Endothelial cell (in vitro differentiated cells): ENCODE measurements at regions not wholly inside any gene's neighbourhood (a gene's known extent, or its start where the extent isn't known, plus 50 kb on each side); places are given as distances from the start of the nearest gene placed in this dataset.

ENCODE experiments used
- DNase-seq: peaks from one replicate; pipeline ENCODE4 v3.0.0; 2021; ENCODE audit warnings: low spot score
- H3K27ac Mint-ChIP-seq: one replicate; pipeline ENCODE4 v1.8.0; 2021; ENCODE audit warnings: mixed read lengths, inconsistent platforms; ENCODE audit not compliant: unreplicated experiment
- H3K27me3 Mint-ChIP-seq: one replicate; pipeline ENCODE4 v1.8.0; 2021; ENCODE audit warnings: mild to moderate bottlenecking, moderate library complexity, mixed read lengths, inconsistent platforms; ENCODE audit not compliant: unreplicated experiment
- H3K36me3 Mint-ChIP-seq: one replicate; pipeline ENCODE4 v1.8.0; 2021; ENCODE audit warnings: mild to moderate bottlenecking, low read depth, mixed read lengths, inconsistent platforms; ENCODE audit not compliant: unreplicated experiment
- H3K4me1 Mint-ChIP-seq: one replicate; pipeline ENCODE4 v1.8.0; 2021; ENCODE audit warnings: mild to moderate bottlenecking, mixed read lengths, inconsistent platforms; ENCODE audit not compliant: unreplicated experiment
- H3K4me3 Mint-ChIP-seq: one replicate; pipeline ENCODE4 v1.8.0; 2021; ENCODE audit warnings: mild to moderate bottlenecking, mixed read lengths, inconsistent platforms; ENCODE audit not compliant: unreplicated experiment
- H3K9me3 Mint-ChIP-seq: one replicate; pipeline ENCODE4 v1.8.0; 2021; ENCODE audit warnings: mixed read lengths, inconsistent platforms; ENCODE audit not compliant: unreplicated experiment
- CTCF ChIP-seq: fragments of 200-600 bp; sonication (generic); IDR thresholded peaks from one replicate; pipeline ENCODE4 v1.5.0; 2021; ENCODE audit warnings: antibody characterized with exemption; ENCODE audit not compliant: unreplicated experiment

DNA sequence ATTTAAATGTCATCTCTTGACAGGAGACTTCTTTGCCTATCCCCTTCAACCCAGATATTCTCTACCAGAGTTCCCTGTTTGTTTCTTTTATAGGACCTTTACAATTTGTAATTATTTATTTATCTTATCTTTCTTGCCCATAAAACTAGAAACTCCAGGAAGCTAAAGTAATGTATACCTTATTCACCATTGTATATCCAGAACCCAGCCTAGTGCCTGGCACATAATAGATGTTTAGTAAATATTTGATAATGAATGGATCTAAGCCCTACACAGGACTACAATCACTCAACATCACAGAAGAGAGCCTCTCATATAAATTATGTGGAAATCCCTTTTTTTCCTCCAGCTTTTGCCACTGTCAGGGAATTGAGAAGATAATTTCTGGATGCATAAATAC lies 125.6 kb upstream of the CNOT2 start:
- no peaks in the 10 kb centered on the region for H3K4me1 Mint-ChIP-seq
- H3K9me3 Mint-ChIP-seq: no peaks in the 10 kb centered on the region
- H3K27ac Mint-ChIP-seq: no peak overlapping the region
- no peaks in the 10 kb centered on the region for H3K36me3 Mint-ChIP-seq
- DNase-seq: no peak
- no peak for TF ChIP-seq CTCF
- no peaks in the 10 kb centered on the region for H3K27me3 Mint-ChIP-seq
- H3K4me3 Mint-ChIP-seq: no peak overlapping the region

DNA sequence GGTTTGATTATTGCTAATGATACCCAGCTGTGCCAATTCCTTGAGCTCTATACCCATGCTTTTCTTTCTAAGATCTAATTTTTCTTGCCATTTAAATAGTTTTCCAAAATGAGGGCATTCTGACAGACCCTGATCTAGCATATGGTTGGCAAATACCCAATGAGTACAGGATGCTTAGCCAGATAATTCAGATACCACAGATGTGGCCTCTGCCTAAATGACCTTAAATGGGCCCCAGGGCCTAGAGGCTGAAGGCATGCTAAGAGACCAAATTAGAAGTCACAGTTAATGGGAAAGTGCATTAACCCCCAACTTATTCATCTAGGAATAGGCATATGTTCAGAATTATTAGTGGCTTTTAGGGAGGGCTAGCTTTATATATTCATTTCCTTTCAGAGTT lies 122.3 kb upstream of the CNOT2 start:
- Mint-ChIP-seq H3K27ac (no peak overlapping the region), H3K4me3 (no peak overlapping the region)
- TF ChIP-seq CTCF: no peak

DNA sequence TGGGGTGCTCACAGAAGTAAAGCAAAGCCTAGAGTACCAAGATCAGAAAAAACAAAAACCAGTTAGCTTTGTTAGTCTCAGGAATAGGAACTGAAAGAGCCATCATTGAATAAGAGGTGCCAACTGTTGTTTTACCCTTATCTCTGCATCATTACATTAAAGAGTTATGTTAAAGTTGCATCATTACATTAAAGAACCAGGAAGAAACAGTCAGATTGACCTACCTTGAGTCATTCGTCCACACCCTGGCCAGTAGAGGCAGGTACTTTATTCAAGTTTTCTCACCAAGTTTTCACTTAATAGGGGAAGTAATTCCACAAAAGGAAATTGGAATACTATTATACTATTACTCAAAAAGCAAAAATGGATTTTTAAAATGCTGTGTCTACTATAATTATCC lies 121.7 kb upstream of the CNOT2 start:
- DNase-seq: no peak
- no peaks in the 10 kb centered on the region for H3K9me3 Mint-ChIP-seq
- H3K36me3 Mint-ChIP-seq: no peaks in the 10 kb centered on the region
- H3K27ac Mint-ChIP-seq: no peak overlapping the region
- no peaks in the 10 kb centered on the region for H3K27me3 Mint-ChIP-seq
- no peak overlapping the region for H3K4me3 Mint-ChIP-seq
- H3K4me1 Mint-ChIP-seq: no peaks in the 10 kb centered on the region
- TF ChIP-seq CTCF: no peak

More for the DNA sequence above, 122.3 kb upstream of the CNOT2 start:
- Mint-ChIP-seq H3K4me1 (no peaks in the 10 kb centered on the region), H3K36me3 (no peaks in the 10 kb centered on the region), H3K27me3 (no peaks in the 10 kb centered on the region), H3K9me3 (no peaks in the 10 kb centered on the region)
- no peak for DNase-seq

DNA sequence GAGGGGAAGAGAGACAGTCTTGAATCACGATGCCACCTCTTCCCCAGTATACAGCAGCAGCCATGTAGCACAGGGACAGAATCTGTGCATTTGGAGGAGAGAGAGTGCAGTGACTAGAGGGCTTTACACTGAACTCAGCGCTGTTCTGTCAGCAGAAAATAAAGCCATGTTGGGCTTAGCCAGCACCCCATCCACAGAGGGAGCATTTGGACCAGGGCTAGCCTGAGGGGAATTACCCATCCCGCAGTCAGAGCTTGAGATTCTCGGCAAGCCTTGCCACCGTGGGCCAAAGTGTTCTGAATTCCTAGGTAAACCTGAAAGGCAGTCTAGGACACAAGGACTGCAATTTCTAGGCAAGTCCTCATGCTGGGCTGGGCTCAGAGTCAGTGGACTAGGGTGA lies 120.4 kb upstream of the CNOT2 start:
- no peaks in the 10 kb centered on the region for H3K4me1 Mint-ChIP-seq
- H3K9me3 Mint-ChIP-seq: no peaks in the 10 kb centered on the region
- no peak for DNase-seq
- H3K27ac Mint-ChIP-seq: no peak overlapping the region
- peaks cover 1% of the 10 kb centered on the region for H3K27me3 Mint-ChIP-seq
- no peak for TF ChIP-seq CTCF
- H3K4me3 Mint-ChIP-seq: no peak overlapping the region
- no peaks in the 10 kb centered on the region for H3K36me3 Mint-ChIP-seq

DNA sequence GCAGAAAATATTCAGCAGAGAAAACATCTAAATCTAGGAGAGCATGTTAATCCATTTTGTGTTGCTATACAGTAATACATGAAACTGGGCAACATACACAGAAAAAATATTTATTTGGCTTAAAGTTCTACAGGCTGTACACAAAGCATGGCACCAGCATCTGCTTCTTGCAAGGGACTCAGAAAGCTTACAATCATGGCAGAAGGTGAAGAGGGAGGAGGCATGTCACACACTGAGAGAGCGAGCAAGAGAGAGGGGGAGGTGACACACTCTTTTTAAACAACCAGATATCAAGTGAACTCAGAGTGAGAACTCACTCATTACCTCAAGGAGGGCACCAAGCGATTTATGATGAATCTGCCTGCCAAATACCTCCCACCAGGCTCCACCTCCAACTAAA lies 94.2 kb upstream of the CNOT2 start:
- no peak for DNase-seq
- TF ChIP-seq CTCF: no peak
- Mint-ChIP-seq H3K4me1 (no peaks in the 10 kb centered on the region), H3K36me3 (peaks cover under 1% of the 10 kb centered on the region), H3K9me3 (peaks cover under 1% of the 10 kb centered on the region), H3K4me3 (no peak overlapping the region), H3K27me3 (peaks cover 3% of the 10 kb centered on the region), H3K27ac (no peak overlapping the region)
